ENCODE measurements at regions not wholly inside any gene's neighbourhood (a gene's known extent, or its start where the extent isn't known, plus 50 kb on each side); places are given as distances from the start of the nearest gene placed in this dataset.

GRCh38 chr16:8179615-8180014, 410.7 kb downstream of the TMEM114 start:
- TF ChIP-seq POLR2A (IDR thresholded peaks at IDR 0.05): no peak
- no peak for TF ChIP-seq CTCF (IDR thresholded peaks at IDR 0.05)
- no peak for TF ChIP-seq POLR2AphosphoS5 (IDR thresholded peaks at IDR 0.05)
